ENCODE measurements at regions not wholly inside any gene's neighbourhood (a gene's known extent, or its start where the extent isn't known, plus 50 kb on each side); places are given as distances from the start of the nearest gene placed in this dataset.
"Not testable (repeated sequence)": the region's sequence is repeated elsewhere in the genome, so short reads cannot be mapped to it uniquely, and the experiment has no call there.

DNA sequence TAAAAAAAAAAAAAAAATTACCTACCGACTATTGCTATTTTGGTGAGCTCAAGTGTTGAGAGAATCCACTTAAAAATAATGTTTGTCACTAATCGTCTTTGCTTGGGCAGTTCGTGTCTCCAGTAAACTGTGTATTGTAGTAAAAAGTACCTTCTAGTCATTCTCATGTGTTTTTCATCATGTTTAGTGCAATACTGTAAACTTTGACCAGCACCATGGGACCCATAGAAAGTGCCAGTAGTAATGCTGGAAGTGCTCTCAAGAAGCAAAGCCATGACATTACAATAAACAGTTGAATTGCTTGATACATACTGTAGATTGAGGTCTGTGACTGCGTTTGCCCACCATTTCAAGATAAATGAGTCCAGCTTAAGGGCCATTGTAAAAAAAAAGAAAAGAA lies 395.2 kb downstream of the BCKDHB start:
- H3K4me3 ChIP-seq: no peak overlapping the region
- no peaks in the 10 kb centered on the region for H3K79me2 ChIP-seq (ENCODE audit: insufficient read depth)
- H3K4me2 ChIP-seq (ENCODE audit: unreplicated experiment): no peak overlapping the region
- no peaks in the 10 kb centered on the region for H3K9me2 ChIP-seq (ENCODE audit: insufficient read depth)
- H3K9ac ChIP-seq: no peak overlapping the region
- DNase-seq: no peak
- 59 to 68% methylated on average over 4 of the region's 4 CpGs for WGBS, 2 experiments (ENCODE audit: low coverage in 1 of 2, low lambda C conversion rate in 2 of 2, missing lambda C conversion rate in 2 of 2)
- H3K36me3 ChIP-seq (ENCODE audit: low read depth): no peaks in the 10 kb centered on the region
- no peaks in the 10 kb centered on the region for H4K20me1 ChIP-seq (ENCODE audit: insufficient read depth)
- H3K9me3 ChIP-seq (ENCODE audit: low read depth): no peaks in the 10 kb centered on the region
- no peaks in the 10 kb centered on the region for H3F3A ChIP-seq (ENCODE audit: insufficient read depth)
- H3K27ac ChIP-seq: no peak overlapping the region
- no peaks in the 10 kb centered on the region for H3K27me3 ChIP-seq (replicated peaks; ENCODE audit: insufficient read depth)
- H2AFZ ChIP-seq: no peak overlapping the region
- no peaks in the 10 kb centered on the region for H3K4me1 ChIP-seq (ENCODE audit: insufficient read depth)
- TF ChIP-seq EZH2phosphoT487 (IDR thresholded peaks at IDR 0.05; ENCODE audit: insufficient read depth, low read depth) (no peak), EZH2 (IDR thresholded peaks at IDR 0.05; ENCODE audit: insufficient read depth, poor library complexity, severe bottlenecking) (no peak)
- in situ Hi-C loops (cut with MboI): no loop called here

DNA sequence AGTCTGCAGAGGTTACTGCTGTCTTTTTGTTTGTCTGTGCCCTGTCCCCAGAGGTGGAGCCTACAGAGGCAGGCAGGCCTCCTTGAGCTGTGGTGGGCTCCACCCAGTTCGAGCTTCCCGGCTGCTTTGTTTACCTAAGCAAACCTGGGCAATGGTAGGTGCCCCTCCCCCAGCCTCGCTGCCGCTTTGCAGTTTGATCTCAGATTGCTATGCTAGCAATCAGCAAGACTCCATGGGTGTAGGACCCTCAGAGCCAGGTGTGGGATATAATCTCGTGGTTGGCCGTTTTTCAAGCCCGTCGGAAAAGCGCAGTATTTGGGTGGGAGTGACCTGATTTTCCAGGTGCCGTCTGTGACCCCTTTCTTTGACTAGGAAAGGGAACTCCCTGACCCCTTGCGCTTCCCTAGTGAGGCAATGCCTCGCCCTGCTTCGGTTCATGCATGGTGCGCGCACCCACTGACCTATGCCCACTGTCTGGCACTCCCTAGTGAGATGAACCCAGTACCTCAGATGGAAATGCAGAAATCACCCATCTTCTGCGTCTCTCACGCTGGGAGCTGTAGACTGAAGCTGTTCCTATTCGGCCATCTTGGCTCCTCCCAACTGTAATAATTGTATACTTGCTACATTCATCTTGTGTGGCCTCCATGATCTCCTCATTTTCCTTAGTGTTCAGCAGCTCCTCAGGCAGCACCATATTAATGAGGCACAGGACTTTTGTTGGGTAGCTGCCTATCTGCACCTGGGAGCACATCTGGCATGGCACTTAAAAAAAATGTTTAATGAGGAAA lies 391.4 kb downstream of the BCKDHB start:
- H3K27ac ChIP-seq; H3K4me3 ChIP-seq; H4K20me1 ChIP-seq (ENCODE audit: insufficient read depth); H3K9ac ChIP-seq; H3K79me2 ChIP-seq (ENCODE audit: insufficient read depth); DNase-seq; H3K36me3 ChIP-seq (ENCODE audit: low read depth); H3K9me3 ChIP-seq (ENCODE audit: low read depth); in situ Hi-C loops (cut with MboI); H3K27me3 ChIP-seq (replicated peaks; ENCODE audit: insufficient read depth); H3K4me1 ChIP-seq (ENCODE audit: insufficient read depth); H2AFZ ChIP-seq; H3K4me2 ChIP-seq (ENCODE audit: unreplicated experiment); H3K9me2 ChIP-seq (ENCODE audit: insufficient read depth); H3F3A ChIP-seq (ENCODE audit: insufficient read depth): not testable (repeated sequence)
- WGBS, 2 experiments (ENCODE audit: low coverage in 1 of 2, low lambda C conversion rate in 2 of 2, missing lambda C conversion rate in 2 of 2): 91 to 93% methylated on average over 17 to 18 of the region's 18 CpGs

DNA sequence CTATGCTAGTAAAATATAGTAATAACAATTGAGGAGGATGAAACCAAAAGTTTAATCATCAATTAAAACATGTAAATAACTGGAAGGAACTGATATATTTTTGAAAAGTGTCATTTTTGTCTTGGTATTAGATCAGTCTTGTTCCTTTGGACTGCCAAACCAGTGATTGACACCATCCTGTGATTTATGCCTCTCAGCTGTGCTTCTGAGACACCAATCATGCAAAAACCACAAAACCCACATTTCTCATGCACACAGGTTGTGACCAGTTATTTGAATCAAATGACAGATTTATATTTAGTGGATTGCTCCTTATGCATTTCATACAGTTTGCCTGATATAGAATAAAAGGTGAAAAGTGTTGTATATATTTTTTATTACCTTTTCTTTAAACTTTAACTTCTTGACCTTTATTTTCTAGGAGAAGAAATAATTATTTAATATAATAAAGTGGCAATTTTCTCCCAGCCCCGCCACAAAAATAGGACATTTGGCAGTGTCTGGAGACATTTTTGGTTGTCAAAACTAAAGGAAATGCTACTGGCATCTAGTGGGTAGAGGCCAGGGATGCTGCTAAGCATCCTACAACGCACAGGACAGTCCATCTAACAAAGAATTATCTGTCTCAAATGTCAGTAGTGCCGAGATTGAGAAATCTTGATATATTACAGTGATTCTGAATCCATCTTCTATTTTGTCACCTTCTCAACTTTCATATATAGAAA lies 383.6 kb downstream of the BCKDHB start:
- H3K9me3 ChIP-seq (ENCODE audit: low read depth): no peaks in the 10 kb centered on the region
- TF ChIP-seq EZH2 (IDR thresholded peaks at IDR 0.05; ENCODE audit: insufficient read depth, poor library complexity, severe bottlenecking): no peak
- no peak for TF ChIP-seq EZH2phosphoT487 (IDR thresholded peaks at IDR 0.05; ENCODE audit: insufficient read depth, low read depth)
- WGBS, 2 experiments (ENCODE audit: low coverage in 1 of 2, low lambda C conversion rate in 2 of 2, missing lambda C conversion rate in 2 of 2): 32 to 37% methylated on average over 3 of the region's 3 CpGs
- H3K9ac ChIP-seq: no peak overlapping the region
- no peak overlapping the region for H3K4me3 ChIP-seq
- no peak for DNase-seq
- no peaks in the 10 kb centered on the region for H3K79me2 ChIP-seq (ENCODE audit: insufficient read depth)
- no peaks in the 10 kb centered on the region for H3K9me2 ChIP-seq (ENCODE audit: insufficient read depth)
- no peaks in the 10 kb centered on the region for H3K27me3 ChIP-seq (replicated peaks; ENCODE audit: insufficient read depth)
- H3K4me2 ChIP-seq (ENCODE audit: unreplicated experiment): no peak overlapping the region
- H3K27ac ChIP-seq: no peak overlapping the region
- in situ Hi-C loops (cut with MboI): no loop called here
- H3K4me1 ChIP-seq (ENCODE audit: insufficient read depth): no peaks in the 10 kb centered on the region
- H3K36me3 ChIP-seq (ENCODE audit: low read depth): no peaks in the 10 kb centered on the region
- no peaks in the 10 kb centered on the region for H4K20me1 ChIP-seq (ENCODE audit: insufficient read depth)
- no peaks in the 10 kb centered on the region for H3F3A ChIP-seq (ENCODE audit: insufficient read depth)
- no peak overlapping the region for H2AFZ ChIP-seq

DNA sequence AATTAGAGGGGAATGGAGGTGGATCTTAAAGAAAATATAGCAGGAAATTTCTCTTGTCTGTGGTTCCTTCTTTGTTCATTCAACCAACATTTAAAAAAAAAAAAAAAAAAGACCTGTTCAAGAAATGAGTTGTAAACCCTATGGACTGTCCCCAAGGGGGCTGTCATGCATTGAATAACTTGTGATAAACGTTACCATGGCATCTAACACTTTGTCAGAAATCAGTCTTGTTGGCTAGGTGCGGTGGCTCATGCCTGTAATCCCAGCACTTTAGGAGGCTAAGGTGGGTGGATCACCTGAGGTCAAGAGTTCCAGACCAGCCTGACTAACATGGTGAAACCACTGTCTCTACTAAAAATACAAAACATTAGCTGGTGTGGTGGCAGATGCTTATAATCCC lies 381.7 kb downstream of the BCKDHB start:
- no peak overlapping the region for H3K9ac ChIP-seq
- H3K27me3 ChIP-seq (replicated peaks; ENCODE audit: insufficient read depth): no peaks in the 10 kb centered on the region

DNA sequence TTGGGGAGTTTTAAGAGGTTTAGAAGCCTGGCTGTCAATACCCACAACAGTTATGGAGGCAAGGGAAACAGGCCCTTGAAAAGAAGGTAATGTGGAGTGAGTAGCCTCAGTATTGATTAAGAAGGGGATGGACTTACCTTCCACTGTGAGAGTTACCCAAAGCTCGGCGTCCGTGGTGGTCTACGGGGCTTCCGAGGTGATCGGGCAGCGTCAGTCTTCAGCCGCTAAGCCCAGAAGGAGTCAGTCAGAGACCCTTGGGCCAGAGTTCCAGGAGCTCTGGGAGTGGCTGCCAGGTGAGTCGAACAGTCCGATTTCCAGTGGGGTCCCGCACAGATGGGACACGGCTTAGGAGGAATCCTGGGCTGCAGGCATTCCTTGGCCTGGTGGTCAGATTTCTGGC lies 379.0 kb downstream of the BCKDHB start:
- H3K4me3 ChIP-seq; H3K36me3 ChIP-seq (ENCODE audit: low read depth); H3K9ac ChIP-seq; H3K9me2 ChIP-seq (ENCODE audit: insufficient read depth); in situ Hi-C loops (cut with MboI); H4K20me1 ChIP-seq (ENCODE audit: insufficient read depth); H3K27me3 ChIP-seq (replicated peaks; ENCODE audit: insufficient read depth); H3K79me2 ChIP-seq (ENCODE audit: insufficient read depth); H3K4me2 ChIP-seq (ENCODE audit: unreplicated experiment); DNase-seq; H3K4me1 ChIP-seq (ENCODE audit: insufficient read depth); H3K9me3 ChIP-seq (ENCODE audit: low read depth); H2AFZ ChIP-seq; H3F3A ChIP-seq (ENCODE audit: insufficient read depth); H3K27ac ChIP-seq: not testable (repeated sequence)
- 98% methylated on average over 12 of the region's 12 CpGs for WGBS, 2 experiments (ENCODE audit: low coverage in 1 of 2, low lambda C conversion rate in 2 of 2, missing lambda C conversion rate in 2 of 2)

More for the DNA sequence above, 381.7 kb downstream of the BCKDHB start:
- H3K27ac ChIP-seq: no peak overlapping the region
- H3K79me2 ChIP-seq (ENCODE audit: insufficient read depth): no peaks in the 10 kb centered on the region
- no peak overlapping the region for H2AFZ ChIP-seq
- in situ Hi-C loops (cut with MboI): no loop called here
- H3K9me2 ChIP-seq (ENCODE audit: insufficient read depth): no peaks in the 10 kb centered on the region
- no peaks in the 10 kb centered on the region for H3K4me1 ChIP-seq (ENCODE audit: insufficient read depth)
- H3K4me3 ChIP-seq: no peak overlapping the region
- no peak for DNase-seq
- WGBS, 2 experiments (ENCODE audit: low coverage in 1 of 2, low lambda C conversion rate in 2 of 2, missing lambda C conversion rate in 2 of 2): 58 to 63% methylated on average over 2 of the region's 2 CpGs
- no peak overlapping the region for H3K4me2 ChIP-seq (ENCODE audit: unreplicated experiment)
- no peaks in the 10 kb centered on the region for H3K9me3 ChIP-seq (ENCODE audit: low read depth)
- no peaks in the 10 kb centered on the region for H3K36me3 ChIP-seq (ENCODE audit: low read depth)
- no peaks in the 10 kb centered on the region for H4K20me1 ChIP-seq (ENCODE audit: insufficient read depth)
- TF ChIP-seq EZH2phosphoT487 (IDR thresholded peaks at IDR 0.05; ENCODE audit: insufficient read depth, low read depth) (no peak), EZH2 (IDR thresholded peaks at IDR 0.05; ENCODE audit: insufficient read depth, poor library complexity, severe bottlenecking) (no peak)
- no peaks in the 10 kb centered on the region for H3F3A ChIP-seq (ENCODE audit: insufficient read depth)

Data from GM23248 (cell line).